Cerebellar nuclear complex (tissue), 1 donor: ENCODE measurements at regions not wholly inside any gene's neighbourhood (a gene's known extent, or its start where the extent isn't known, plus 50 kb on each side); places are given as distances from the start of the nearest gene placed in this dataset.

Experiments used
- DNase-seq, 2 experiments: peaks; one replicate each; lab custom pipeline; 2025; lab: John Stamatoyannopoulos, UW

DNA sequence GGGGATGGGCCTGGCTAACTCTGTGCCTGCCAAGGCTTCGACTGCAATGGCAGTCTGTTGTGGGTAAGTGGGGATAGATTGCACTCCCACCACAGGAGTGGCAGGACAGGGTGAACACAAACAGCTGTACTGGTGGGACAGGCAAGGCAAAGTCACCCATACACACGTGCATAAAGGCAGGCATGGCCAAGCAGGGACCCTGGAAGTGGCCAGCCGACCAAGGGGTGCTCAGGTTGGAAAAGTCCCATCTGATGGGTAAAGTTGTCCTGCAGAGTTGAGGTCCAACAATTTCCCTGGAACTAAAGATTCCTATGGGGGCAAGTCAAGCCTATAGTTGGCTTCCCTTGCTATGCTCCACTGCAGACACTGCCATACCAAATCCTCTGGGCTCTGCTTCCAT, 1961.9 kb upstream of the ADGRL3 start:
- DNase-seq, result no peak

DNA sequence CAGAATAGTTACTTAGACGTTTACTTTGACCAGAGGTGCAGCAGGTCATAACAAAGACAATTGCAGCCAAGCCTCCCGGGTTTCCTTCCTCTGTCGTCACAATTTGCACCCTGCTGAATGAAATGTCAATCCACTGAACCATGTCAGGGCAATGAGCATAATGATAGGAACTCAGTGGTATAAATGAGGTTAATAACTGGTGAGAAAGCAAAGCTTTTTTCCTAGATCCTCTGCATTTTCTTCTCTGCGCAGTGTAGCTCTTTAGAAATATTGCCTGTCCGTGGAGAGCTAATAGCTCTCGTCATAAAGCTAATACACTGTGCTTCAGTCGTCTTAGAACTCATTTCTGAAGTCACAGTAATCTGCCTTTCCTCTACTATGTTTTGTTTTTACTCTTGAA, 1960.1 kb upstream of the ADGRL3 start:
- DNase-seq, result no peak

DNA sequence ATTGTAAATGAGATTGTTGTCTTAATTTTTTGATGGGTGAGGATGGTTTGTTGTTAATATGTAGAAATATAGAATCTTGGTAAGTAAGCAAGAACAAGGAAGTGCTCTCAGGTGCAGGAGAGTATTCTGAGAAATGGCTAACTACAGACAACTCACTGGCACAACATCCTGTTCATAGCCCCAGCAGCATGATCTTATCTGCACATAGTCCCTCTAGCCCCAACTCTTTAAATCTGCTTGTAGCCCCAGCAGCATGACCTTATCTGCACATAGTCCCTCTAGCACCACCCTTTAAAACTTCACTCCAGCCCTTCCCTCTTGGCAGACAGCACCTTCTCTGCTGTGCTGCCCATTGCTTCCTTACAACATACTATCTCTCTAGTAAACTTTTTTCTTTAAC, 1957.1 kb upstream of the ADGRL3 start:
- DNase-seq, result no peak

DNA sequence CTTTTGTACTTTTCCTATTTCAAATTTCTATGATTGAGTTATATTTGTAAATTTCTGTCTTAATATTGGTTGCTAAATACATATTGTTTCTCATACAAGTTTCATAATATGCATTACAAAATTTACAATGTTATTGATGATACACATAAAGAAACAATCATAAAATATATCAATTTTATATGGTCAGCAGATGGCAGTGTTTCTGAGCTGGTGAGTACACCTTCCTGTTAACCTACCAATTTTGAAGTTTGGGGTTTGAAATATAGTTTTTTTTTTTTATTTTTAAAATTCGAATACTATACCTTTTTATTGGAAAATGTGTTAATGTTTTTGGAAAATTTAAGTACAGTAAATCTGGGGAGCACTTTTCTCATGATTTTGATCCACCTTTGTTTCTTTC, 1953.1 kb upstream of the ADGRL3 start:
- no peak for DNase-seq

DNA sequence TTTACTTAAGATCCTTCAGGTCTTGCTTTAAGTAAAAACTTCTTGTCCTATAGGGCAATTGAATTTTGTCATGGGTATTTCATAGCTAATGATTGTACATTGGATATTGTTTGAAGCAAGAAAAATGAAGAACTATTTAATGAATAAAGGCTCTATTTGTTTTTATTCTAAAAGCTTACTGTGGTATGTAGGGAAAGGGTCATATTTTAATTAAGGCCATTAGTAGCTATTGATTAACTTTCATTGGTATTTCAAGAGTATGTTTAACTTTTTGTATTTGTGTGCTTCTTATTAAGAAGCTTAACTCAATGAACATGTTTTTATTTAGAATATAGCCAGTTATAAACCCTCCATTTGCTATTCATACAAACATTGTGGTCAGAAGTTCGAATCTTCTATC, 1951.8 kb upstream of the ADGRL3 start:
- no peak for DNase-seq

DNA sequence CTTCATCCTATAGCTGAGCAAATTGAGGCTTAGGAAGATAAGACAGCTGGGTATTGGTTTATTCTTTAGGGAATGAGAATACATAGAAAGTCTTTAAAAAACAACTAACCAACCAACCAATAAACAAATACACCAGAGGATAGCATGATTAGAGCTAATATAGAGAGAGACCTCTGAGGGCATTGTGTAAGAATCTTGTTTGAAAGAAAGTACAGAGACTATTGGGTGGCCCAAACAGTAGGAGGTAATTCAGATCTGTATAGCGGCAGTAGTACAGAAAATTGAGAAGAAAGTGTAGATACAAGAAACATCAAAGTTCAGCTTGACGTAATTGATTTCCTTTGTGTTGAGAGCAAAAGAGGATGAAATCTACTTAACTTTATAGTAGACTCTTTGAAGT, 1951.0 kb upstream of the ADGRL3 start:
- DNase-seq, result no peak

DNA sequence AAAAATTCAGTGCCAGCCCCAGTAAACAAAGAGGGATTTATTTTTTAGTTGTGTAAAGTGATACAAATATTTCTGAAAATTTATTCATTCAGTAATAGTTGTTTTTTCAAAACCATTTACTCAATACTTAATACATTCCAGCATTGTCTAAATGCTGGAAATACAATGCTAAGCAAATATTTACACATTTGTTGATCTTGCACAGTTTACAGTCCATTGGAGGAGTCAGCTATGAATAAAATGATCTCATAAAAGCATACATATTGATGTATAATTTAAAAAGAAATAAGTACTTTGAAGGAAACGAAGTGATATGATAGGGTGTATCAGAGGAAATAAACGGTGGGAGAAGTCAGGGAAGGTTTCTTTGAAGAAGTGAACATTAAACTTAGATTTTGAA, 1942.1 kb upstream of the ADGRL3 start:
- DNase-seq, result no peak

DNA sequence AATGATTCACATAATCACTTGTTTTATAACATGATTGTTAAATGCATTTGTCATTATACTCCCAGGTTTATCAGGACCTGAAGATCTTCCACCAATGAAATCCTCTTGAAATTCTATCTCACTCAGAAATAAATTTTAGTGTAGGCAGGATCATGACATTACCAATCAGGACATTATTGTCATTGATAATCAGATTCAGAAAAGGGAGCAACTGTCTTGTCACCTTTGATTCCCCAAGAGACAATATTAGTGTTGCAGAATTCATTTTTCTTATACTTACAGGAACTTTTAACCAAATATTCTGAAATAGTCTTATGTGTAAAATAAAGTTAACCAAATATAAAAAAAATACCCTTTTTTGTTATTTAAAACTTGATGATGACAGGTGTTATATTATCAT, 1892.5 kb upstream of the ADGRL3 start:
- DNase-seq, result no peak

DNA sequence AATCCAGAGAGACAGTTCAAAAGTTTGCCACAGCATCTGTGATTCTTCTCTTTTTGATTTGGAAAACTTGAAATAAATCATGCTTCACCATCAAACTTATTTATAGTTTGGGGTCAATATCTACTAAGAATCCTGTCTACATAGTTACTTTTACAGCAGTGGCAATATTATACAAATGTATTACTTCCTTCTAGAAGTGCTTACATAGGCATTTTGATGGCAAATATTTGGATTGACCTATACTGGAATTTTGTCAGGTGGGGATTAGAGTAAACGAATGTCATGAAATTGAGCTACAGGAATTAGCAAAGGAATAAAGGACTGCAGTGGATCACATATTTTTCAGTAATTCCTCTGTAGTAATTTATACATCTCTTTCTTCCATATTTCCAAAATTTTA, 1885.5 kb upstream of the ADGRL3 start:
- no peak for DNase-seq

DNA sequence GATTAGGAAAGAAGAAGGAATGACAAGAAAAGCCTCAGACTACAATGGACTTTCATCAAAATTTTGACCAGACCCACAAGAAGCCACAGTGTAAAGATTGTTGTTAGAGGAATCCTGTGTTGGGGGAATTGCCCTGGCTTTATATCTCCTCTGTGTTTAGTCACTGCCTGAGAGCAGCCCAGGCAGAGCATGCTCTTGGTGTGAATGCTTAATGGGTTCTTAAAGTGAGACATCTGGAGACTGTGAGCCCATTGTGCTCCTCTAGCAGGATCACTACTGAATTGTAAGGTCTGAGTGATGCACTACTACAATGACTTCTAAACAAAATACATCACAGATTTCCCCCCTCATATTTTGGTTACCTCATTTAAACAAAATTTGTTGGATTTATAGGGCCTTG, 1860.5 kb upstream of the ADGRL3 start:
- DNase-seq, result no peak

DNA sequence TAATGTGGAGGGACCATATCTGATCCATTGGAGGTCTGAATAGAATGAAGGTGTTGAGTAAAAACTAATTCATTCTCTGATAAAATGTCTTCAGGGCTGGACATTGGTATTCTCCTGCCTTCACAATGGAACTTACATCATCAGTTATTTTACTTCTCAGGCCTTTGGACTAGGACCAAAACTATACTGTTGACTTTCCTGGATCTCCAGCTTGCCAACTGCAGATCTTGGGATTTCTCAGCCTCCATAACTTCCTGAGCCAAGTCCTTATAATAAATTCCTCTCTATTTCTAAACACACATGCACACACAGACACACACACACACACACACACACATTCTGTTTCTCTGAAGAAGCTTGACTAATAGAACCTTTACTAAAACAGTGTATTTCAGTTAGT, 1858.6 kb upstream of the ADGRL3 start:
- DNase-seq, result no peak

DNA sequence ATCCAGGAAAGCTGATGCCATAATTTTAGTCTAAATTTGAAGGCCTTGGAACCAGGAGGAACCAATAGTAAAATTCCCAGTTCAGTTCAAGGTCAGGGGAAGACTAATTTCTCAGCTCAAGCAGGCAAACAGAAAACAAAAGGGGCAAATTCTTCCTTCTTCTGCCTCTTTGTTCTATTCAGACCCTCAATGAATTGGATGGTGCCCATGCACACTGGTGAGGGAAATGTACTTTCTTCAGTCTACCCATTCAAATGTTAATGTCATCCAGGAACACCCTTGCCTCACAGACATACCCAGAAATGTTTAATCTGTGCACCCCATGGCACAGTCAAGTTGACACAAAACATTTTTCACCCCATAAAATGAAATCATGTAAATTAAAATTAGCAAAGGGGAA, 1851.2 kb upstream of the ADGRL3 start:
- DNase-seq, result no peak

DNA sequence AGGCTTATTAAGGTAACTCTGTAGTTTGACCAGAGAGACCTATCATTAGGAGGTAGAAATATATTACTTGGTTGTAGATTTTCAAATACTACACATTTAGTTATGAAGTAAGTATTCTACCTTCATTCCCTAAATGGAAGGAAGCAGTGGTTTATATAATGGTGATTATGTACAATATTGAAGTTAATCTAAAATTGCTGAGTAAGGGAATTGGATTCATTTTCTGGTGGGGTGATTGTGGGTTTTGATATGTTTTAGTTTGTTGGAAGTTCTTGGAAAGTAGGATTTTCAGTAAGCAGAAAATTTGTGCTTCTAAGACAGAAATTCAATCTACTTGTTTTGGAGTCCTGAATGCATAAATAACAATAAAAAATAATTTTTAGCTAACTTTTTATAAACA, 1830.9 kb upstream of the ADGRL3 start:
- no peak for DNase-seq

DNA sequence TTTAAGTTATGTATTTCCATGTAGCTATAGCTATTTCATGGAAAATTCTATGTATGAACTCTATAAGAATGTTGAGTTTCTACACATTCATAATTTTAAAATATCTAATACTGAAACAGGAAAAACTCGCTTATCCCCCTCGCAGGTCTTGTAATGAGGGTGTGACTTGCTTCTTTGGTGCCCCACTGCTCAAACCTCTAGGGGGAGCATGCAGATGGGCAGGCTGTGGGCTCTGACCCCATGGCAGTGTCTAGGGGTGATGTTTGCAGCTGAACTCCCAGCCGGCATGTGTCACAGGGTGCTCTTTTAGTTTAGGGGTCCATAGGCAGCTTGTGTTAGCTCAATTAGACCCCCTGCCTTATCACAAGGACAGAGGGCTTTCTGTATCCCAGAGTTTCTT, 1825.7 kb upstream of the ADGRL3 start:
- DNase-seq, result no peak

DNA sequence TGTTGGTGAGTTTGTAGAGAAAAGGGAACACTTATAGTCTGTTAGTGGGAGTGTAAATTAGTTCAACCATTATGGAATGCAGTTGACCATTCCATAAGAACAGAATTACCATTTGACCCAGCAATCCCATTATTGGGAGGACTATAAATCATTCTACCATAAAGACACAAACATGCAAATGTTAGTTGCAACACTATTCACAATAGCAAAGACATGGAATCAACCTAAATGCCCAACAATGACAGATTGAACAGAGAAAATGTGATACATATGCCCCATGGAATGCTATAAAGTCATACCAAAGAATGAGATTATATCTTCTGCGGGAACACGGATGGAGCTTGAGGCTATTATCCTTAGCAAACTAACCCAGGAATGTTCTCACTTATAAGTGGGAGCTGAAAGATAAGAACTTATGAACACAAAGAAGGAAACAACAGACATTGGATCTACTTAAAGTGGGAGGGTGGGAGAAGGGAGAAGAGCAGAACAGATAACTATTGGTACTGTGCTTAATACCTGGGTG, 1819.2 kb upstream of the ADGRL3 start:
- no peak for DNase-seq

DNA sequence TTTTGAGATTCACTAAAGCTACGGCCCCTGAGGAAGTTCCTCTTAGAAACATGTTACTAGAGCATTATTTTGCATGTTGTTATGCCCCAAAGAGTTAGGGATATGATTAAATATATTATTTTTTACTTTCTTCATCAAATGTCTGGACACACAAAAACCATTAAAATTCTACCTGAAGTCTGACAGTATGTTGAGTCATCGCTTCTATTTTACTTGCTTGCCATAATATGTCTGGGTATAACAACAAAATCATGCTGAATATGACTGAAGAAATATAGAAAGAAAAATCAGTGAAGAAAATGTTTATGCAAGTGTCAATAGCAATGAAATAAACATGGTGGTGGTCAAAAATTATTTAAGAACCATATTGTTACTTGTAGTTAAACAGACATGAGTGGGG, 1818.5 kb upstream of the ADGRL3 start:
- no peak for DNase-seq

DNA sequence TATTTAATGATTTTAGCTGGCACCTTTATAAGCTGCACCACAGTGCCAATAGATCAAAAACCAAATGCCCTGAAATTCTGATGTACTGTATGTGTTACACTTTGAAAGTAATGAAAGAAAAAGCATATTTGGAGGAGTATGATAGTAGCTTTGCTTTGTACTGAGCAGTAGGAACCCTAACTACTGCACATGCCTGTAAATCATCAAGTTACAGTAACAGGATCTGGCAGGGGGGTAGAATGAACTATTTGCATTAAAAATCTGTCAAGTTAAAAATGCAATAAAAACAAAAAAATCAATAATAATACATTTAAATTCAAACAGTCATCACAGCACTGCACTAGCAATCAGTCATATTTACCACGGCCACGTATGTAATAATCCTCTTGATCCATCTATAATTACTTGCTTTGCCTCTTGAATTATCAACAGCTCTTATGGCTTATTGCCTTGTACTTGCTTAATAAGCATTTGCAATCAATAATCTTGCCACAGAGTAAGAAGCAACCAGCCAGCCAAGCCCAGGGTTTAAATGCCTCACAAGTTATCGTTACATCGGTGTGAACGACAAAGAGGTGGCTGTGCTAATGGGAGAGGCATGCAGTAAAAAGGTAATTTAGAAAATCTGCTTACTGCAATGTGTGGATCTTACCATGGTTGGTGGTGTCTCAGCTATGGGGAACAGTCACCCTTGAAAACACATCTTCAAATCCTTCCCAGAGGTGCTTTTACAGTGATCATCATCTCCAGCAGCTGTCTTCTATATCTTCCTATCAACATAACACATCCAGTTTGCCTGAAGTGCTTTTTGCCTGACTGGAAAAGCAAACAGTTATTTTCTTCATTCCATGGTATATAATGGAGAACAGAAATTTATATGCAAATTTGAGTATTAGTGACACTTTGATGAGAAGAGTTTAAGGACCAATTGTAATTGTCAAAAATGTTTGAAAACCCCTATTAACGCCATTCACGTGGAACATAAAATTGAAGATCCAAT, 1812.1 kb upstream of the ADGRL3 start:
- DNase-seq, result no peak

DNA sequence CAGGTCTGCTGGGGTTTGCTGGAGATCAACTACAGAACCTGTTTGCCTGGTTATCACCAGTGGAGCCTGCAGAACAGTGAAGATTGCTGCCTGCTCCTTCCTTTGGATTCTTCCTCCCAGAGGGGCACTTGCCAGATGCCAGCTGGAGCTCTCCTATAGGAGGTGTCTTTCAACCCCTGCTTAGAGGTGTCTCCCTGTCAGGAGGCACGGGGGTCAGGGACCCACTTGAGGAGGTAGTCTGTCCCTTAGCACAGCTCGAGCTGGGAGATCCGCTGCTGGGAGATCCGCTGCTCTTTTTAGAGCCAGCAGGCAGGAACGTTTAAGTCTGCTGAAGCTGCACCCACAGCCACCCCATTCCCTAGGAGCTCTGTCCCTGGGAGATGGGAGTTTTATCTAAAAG, 1806.3 kb upstream of the ADGRL3 start:
- no peak for DNase-seq

DNA sequence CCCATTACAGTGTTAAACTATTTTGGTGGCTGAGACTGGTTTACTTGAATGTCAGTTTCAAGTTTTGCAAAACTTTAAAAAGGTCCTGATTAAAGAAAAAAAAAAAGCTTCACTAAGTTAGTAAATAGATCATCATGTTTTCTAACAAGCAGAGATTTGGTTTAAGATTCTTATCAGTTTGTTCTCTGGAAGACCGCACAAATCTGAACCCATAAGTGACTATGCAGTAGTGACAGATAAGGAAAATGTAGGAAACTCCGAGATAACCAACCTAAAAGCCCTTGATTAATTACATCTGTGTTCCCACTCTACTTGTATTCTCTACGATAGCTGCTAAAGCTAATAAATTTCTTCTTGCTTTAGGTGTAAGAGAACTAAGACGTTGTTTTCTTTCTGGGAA, 1799.8 kb upstream of the ADGRL3 start:
- DNase-seq, result no peak

DNA sequence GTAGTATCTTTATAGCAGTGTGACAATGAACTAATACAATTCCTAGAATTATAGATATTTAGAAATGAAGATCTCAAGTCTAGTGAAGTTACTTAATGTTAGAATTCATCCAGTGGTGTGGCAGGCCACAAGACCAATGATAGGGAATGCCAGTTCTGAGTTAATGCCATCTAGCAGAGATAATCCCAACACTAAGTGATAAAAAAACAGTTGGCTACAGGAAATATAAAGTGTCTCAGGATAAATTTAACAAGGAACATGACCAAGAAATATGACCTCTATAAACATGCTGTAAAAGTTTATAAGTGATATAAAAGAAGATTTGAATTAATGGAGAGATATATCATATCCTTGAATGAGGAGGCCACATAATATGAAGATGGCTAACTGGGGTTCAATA, 1790.5 kb upstream of the ADGRL3 start:
- no peak for DNase-seq

DNA sequence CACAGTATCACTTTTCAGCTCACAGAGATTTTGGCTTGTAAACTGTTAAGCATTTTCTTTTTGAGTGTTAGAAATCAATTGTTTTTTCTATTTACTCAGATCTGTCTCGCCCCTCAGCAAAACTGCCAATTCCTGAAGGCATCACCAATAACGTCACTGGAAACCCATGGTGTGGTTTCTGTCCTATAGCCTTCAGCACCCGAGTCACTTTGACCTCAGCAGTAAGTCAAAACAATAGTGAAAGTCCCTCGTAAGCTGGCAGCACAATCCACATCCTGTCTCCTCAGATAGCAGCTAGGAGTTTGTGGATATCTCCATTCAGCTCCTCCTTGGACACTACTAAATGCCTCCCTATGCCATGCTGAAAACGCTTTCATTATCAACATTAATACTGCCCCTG, 1787.4 kb upstream of the ADGRL3 start:
- DNase-seq, result no peak

DNA sequence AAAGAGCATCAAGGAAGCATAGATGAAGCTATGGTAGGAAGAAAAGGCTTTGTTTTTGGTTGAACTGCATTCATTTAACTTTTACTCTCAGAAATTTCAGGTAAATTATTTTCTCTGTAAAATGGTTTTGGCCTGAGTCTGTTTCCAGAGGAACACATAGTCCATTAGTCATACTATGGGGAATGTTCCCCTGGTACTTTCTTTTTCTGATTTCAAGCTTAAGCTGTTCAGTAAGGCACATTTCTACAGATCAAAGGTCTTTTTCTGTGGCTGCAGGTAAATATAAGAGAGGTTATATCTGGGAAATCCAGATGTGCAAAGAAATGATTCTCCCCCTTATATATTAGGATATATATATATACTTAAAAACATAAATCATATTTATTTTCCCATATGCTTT, 1744.4 kb upstream of the ADGRL3 start:
- DNase-seq, result no peak

DNA sequence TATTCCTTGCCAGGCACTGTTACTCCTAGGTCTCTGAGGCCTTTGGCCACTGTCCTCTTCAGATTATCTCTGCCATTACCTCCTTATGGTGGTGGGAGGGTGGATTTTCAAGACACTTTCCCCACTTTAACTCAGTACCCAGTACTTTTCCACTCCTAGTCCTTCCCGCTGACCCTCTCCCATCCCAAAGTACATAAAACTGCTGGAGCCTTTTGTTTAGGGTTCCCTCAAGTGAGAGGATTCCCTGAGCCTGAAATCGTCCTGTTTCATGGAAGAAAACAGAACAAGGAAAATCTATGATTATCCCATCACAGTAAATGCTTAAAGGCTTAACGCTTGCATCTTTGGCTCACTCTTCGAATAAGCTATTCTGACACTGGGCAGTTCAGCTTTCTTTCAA, 1742.5 kb upstream of the ADGRL3 start:
- DNase-seq, result no peak

DNA sequence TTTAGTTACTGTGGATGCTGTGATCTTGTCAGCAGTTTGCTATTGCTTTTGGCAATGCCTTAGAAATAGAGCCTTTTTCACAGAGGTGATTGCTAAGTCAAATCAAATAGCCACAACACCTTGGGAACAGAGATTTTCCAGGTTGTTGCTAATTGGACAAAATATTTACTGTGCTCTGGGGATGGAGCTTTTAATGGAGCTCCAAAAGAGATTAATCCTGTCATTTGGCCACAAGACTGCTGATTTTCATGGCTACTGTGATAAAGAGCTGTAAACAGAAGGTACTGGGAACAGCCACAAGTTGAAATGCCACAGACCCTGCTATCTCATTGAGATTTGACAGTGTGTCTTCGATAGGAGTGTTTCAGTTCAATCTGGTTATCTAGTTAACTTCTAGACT, 1715.2 kb upstream of the ADGRL3 start:
- no peak for DNase-seq
